HG03342 (cell line): ENCODE measurements at regions not wholly inside any gene's neighbourhood (a gene's known extent, or its start where the extent isn't known, plus 50 kb on each side); places are given as distances from the start of the nearest gene placed in this dataset.
A peak's percentile ranks its signal among the peaks of the same experiment; 100 is the strongest.

Source experiments
- ATAC-seq: cut with Tn5 transposase; IDR thresholded peaks from one replicate; pipeline ENCODE4 v1.9.1; 2021; ENCODE audit warnings: mild to moderate bottlenecking, moderate library complexity; ENCODE audit not compliant: unreplicated experiment

- no peak for ATAC-seq
Observed at GRCh38 chr7:86975449-86975848, 84.0 kb downstream of the ELAPOR2 start.

GRCh38 chr7:86972072-86972471 lies 87.4 kb downstream of the ELAPOR2 start:
- ATAC-seq: no peak

GRCh38 chr7:86970986-86971385 lies 88.5 kb downstream of the ELAPOR2 start:
- ATAC-seq: no peak

- ATAC-seq: no peak
Observed at GRCh38 chr7:86970547-86970946, 88.9 kb downstream of the ELAPOR2 start.

- no peak for ATAC-seq
Observed at GRCh38 chr7:86969865-86970264, 89.6 kb downstream of the ELAPOR2 start.

GRCh38 chr7:86968618-86969017 lies 90.8 kb downstream of the ELAPOR2 start:
- ATAC-seq: no peak

- peak; percentile 56 for ATAC-seq
Observed at GRCh38 chr7:86966916-86967315, 92.5 kb downstream of the ELAPOR2 start.

GRCh38 chr7:86965727-86966120 lies 93.7 kb downstream of the ELAPOR2 start:
- ATAC-seq: no peak

GRCh38 chr7:86964973-86965726 lies 94.3 kb downstream of the ELAPOR2 start:
- no peak for ATAC-seq

- ATAC-seq: peak; percentile 86
Observed at GRCh38 chr7:86963599-86964230, 95.7 kb downstream of the ELAPOR2 start.

GRCh38 chr7:86962623-86963022 lies 96.8 kb downstream of the ELAPOR2 start:
- no peak for ATAC-seq

- ATAC-seq: no peak
Observed at GRCh38 chr7:86961686-86962085, 97.8 kb downstream of the ELAPOR2 start.

- no peak for ATAC-seq
Observed at GRCh38 chr7:86958380-86958779, 101.1 kb downstream of the ELAPOR2 start.

GRCh38 chr7:86956567-86956966 lies 102.9 kb downstream of the ELAPOR2 start:
- ATAC-seq: no peak

GRCh38 chr7:86955895-86956503 lies 103.5 kb downstream of the ELAPOR2 start:
- ATAC-seq: no peak

GRCh38 chr7:86954971-86955370 lies 104.5 kb downstream of the ELAPOR2 start:
- ATAC-seq: no peak

- ATAC-seq: no peak
Observed at GRCh38 chr7:86953653-86954336, 105.7 kb downstream of the ELAPOR2 start.

- ATAC-seq: no peak
Observed at GRCh38 chr7:86953219-86953618, 106.2 kb downstream of the ELAPOR2 start.

- ATAC-seq: no peak
Observed at GRCh38 chr7:86951895-86952294, 107.6 kb downstream of the ELAPOR2 start.

- no peak for ATAC-seq
Observed at GRCh38 chr7:86950944-86951343, 108.5 kb downstream of the ELAPOR2 start.

- ATAC-seq: no peak
Observed at GRCh38 chr7:86950360-86950759, 109.1 kb downstream of the ELAPOR2 start.
